Activated CD4-positive, CD25-positive, alpha-beta regulatory T cell (primary cell): ENCODE measurements at regions not wholly inside any gene's neighbourhood (a gene's known extent, or its start where the extent isn't known, plus 50 kb on each side); places are given as distances from the start of the nearest gene placed in this dataset.
"Not testable (repeated sequence)": the region's sequence is repeated elsewhere in the genome, so short reads cannot be mapped to it uniquely, and the experiment has no call there.

ENCODE experiments used
- DNase-seq, 4 experiments: peaks; one replicate each; lab custom pipeline; 2025; lab: John Stamatoyannopoulos, UW

DNA sequence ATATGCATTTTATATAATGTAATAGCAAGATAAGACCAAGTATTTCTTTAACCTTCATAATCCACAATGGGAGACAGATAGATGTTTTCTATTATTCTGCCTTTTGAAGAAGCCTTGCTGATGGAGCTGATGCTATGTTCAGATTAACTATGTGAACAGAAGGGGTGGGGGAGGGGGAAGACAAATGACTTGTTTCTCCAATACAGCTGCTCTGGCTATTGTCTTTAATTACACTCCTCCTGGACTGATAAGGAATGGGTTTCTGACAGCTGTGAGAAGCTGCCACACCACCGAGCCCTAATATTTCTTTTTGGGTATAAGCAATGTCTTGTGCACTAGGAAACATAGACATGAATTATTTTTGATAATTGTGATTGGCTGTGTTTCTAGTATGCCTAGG lies 62.0 kb downstream of the CAVIN4 start:
- DNase-seq: no peak

GRCh38 chr9:100640447-100641050 lies 62.7 kb downstream of the CAVIN4 start:
- no peak for DNase-seq

DNA sequence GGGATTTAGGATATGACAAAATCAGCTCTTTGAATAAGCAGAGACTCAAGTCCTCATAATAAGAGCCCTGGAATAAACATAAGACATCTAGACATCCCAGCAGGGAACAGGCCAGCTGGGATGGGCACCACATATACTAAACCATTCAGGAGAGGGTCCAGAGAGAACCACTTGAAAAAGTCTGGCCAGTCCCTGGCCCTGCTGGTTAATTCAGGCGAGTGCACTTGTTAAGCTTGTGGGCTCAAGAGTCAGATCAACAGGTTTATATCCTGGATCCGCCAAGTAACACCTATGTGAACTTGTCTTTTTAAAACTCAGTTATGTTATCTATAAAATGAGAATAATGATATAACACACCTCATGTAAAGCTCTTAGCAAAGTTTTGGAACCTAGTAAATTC lies 63.3 kb downstream of the CAVIN4 start:
- DNase-seq: no peak

DNA sequence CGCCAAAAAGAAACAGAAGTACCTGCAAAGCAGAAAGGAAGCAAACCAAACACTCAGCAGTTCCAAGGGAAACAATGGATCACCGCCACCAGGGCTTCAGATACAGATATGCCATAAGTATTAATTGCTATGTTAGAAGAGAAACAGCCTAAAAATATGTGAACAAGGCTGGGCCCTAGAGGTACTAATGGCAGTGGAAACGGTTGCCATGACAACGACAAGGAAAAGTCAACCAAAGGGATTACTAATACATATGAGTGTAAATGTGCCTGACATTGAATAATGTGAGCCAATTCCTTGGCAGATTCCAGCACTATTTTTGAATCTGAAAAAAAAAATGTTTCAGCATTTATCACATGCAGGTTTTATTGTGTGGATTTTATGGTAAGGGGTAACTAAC lies 75.0 kb downstream of the CAVIN4 start:
- no peak for DNase-seq

GRCh38 chr9:100653643-100654334 lies 75.9 kb downstream of the CAVIN4 start:
- no peak for DNase-seq

DNA sequence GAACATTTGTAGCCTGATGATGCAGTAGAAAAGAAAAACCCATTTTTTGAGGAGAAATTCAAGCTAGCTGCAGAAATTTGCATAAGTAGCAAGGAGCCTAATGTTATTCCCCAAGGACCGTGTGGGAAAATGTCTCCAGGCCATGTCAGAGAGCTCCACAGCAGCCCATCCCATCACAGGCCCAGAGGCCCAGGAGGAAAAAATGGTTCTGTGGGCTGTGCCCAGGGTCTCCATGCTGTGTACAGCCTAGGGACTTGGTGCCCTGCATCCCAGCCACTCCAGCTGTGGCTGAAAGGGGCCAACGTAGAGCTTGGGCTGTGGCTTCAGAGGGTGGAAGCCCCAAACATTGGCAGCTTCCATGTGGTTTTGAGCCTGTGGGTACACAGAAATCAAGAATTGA lies 79.0 kb downstream of the CAVIN4 start:
- DNase-seq: not testable (repeated sequence)

GRCh38 chr9:100661668-100662067 lies 83.8 kb downstream of the CAVIN4 start:
- no peak for DNase-seq

- DNase-seq: no peak
Observed at GRCh38 chr9:100662122-100662521, 84.2 kb downstream of the CAVIN4 start.

GRCh38 chr9:100667448-100667847 lies 89.6 kb downstream of the CAVIN4 start:
- DNase-seq: no peak

DNA sequence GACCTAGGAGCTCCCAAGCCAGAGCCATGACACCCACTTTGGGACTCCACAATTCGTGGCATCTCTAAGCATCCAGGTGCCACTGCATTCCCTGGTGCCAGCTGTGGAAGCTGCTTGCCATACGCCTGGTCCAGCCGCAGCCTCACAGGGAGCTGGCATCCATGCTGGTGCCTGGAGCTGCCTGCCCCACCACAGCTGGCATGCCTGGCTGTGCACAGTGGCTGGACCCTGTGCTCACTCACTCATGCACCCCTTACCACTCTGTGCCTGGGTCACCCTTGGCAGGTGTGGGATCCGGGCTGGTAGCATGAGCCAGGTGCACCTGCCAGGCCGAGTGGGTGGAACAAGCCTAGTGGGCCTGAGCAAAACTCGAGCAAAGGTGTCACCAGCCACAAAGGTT lies 90.1 kb downstream of the CAVIN4 start:
- DNase-seq: no peak

- no peak for DNase-seq
Observed at GRCh38 chr9:100669968-100670367, 92.1 kb downstream of the CAVIN4 start.

DNA sequence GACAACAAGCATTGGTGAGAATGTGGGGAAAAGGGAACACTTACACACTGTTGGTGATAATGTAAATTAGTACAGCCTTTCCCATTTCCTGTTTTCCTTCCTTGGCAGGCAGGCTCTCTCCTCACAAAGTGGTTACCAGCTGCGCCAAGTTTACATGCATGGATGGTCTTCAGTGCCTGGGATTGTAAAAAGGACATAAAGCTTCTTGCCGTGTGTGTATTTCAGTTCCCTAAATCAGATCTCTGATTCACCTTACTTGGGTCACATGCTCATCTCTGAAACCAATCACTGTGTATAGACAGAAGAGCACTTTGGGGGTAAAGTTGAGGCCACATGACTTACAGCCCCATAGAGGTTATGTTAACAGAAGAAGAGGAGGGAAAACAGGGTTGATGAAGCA lies 92.8 kb downstream of the CAVIN4 start:
- DNase-seq: no peak

DNA sequence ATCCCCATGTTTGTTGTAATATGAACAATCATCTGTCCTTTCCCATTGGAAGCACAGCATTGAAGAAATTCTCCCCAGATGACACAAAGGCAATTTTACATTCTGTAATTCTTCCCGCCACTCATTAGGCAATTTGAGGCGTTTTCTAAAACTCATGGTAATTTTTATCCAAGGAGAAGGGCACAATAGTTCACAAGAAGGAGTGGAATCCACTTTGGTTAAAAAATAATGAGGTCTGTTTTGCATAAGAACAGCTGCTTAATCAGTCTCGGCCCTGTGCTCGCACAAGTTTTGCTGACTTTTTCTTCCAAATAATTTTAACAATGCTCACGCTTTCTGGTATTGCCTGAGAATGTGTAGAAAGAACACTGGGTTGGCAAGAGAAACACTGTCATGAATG lies 94.0 kb downstream of the CAVIN4 start:
- no peak for DNase-seq

- no peak for DNase-seq
Observed at GRCh38 chr9:100673249-100673648, 95.4 kb downstream of the CAVIN4 start.

- DNase-seq: no peak
Observed at GRCh38 chr9:100674419-100675122, 96.7 kb downstream of the CAVIN4 start.

GRCh38 chr9:100679834-100680233 lies 102.0 kb downstream of the CAVIN4 start:
- no peak for DNase-seq

GRCh38 chr9:100686420-100686819 lies 108.5 kb downstream of the CAVIN4 start:
- DNase-seq: no peak

DNA sequence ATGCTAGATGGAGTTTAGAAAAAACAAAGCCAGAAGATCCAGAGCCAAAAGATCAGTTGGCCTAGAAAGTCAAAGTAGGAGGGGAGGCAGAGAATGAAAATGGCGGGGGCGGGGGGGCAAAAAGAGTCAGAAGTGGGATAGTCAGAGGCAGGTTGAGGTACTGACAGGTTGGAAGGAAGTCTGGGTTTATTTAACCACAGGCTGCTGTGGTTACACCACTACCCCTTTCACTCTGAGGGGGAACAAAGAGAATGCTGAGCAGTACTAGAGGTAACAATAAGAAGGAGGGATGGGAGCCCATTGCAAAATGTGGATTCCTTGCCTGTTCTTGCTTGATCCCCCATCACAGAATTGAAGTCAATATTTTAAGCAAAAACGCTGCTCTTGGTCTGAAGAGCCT lies 111.8 kb downstream of the CAVIN4 start:
- DNase-seq: no peak

DNA sequence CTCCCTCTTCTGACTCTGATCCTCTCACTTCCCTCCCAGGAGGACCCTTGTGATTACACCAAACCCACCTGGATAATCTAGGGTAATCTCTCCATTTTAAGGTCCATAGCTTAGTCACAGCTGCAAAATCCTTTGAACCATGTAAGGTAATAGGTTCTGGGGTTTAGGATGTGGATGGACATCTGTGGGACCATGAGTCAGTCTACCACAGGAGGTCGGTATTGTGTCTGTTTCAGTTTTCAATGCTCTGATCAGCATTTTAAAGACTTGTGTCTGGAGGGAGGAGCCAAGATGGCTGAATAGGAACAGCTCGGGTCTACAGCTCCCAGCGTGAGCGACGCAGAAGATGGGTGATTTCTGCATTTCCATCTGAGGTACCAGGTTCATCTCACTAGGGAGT lies 112.6 kb downstream of the CAVIN4 start:
- DNase-seq: no peak

- DNase-seq: no peak
Observed at GRCh38 chr9:100697339-100697738, 119.5 kb downstream of the CAVIN4 start.

GRCh38 chr9:100698945-100699344 lies 121.1 kb downstream of the CAVIN4 start:
- no peak for DNase-seq

DNA sequence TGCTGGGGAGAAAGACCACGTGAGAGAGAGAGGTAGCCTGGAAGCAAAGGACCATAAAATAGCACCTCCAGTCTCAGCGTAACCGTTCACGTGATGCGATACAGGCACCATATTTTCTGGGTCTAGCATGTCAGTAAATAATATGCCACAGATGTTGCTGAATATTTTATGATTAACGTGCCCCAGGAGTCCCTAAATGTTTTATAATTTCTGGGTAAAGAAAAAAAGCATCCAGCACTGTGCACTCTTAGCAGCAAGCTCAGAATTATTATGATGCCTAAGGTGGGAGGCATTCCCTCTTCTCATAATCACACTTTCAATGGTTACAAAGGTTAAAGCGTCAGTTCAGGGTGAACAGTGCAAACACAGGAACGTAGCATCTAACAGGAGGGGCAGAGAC lies 121.8 kb downstream of the CAVIN4 start:
- DNase-seq: no peak

DNA sequence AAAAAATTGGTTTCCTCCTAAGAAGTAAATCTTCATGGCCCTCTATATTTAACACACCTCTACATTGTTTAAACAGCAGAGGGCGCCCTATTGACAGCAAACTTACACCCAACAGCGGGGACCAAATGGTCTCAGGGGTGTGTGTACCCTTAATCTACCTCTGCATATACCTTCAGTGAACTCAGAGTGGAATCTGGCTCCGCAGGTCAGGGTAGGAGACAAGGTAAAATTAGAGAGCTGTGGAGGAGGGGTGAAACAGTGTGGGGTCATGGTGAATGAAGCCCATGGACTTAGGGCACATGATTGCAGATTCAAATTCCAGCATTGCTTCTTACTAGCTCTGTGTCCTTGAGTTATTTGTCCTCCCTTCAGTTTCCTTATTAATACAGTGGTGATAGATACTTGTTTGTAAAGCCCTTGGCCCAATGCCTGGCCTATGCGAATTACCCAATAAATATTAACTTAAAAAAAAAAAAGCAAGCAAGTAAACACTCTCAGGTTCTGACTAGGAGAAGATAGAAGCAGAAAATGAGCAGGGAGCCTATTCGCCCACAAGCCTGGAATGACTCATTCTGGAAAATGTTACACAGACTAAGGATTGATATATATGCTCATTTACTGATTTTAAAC lies 122.9 kb downstream of the CAVIN4 start:
- no peak for DNase-seq
